ENCODE measurements at regions not wholly inside any gene's neighbourhood (a gene's known extent, or its start where the extent isn't known, plus 50 kb on each side); places are given as distances from the start of the nearest gene placed in this dataset.

GRCh38 chr4:60718874-60719273 lies 481.3 kb upstream of the ADGRL3 start:
- TF ChIP-seq CTCF (IDR thresholded peaks at IDR 0.05) (no peak), POLR2A (IDR thresholded peaks at IDR 0.05) (no peak), POLR2AphosphoS5 (IDR thresholded peaks at IDR 0.05) (no peak)

All from upper lobe of left lung (tissue), 4 donors.